Panc1 (cell line): ENCODE measurements at regions not wholly inside any gene's neighbourhood (a gene's known extent, or its start where the extent isn't known, plus 50 kb on each side); places are given as distances from the start of the nearest gene placed in this dataset.

Experiments
- ATAC-seq: fragments of 200-7000 bp; cut with Tn5 transposase; 2 replicates; pipeline ENCODE4 v1.9.1; 2020; ENCODE audit warnings: mild to moderate bottlenecking, moderate library complexity
- BruUV-seq: library from RNA; stranded (reverse); fragments of 400-500 nt; replicated peaks from 2 replicates; lab custom pipeline; 2021; lab: Mats Ljungman, UMichigan
- CTCF ChIA-PET: fragments of 300-600 bp; sonication (Branson Sonifier 250); formaldehyde crosslinking; loops from one replicate; lab custom pipeline; 2022; ENCODE audit warnings: antibody characterized with exemption; lab: Charles Lee
- POLR2A ChIA-PET: fragments of 300-600 bp; sonication (Branson Sonifier 250); formaldehyde crosslinking; loops from one replicate; lab custom pipeline; 2022; ENCODE audit warnings: antibody characterized with exemption; lab: Charles Lee
- DNase-seq: peaks from one replicate; pipeline ENCODE4 v3.0.0-alpha.2; 2010; ENCODE audit warnings: low read depth, low spot score
- H3K27ac ChIP-seq: 2 replicates; pipeline ENCODE4 v1.5.1; 2011; ENCODE audit warnings: mild to moderate bottlenecking, low read length, inconsistent platforms
- H3K27me3 ChIP-seq: fragments of 200-500 bp; sonication (Bioruptor generic); 2 replicates; pipeline ENCODE4 v1.6.0; 2014; ENCODE audit warnings: low read length, inconsistent platforms; ENCODE audit not compliant: control insufficient read depth, insufficient read depth
- H3K36me3 ChIP-seq: fragments of 200-500 bp; sonication (Bioruptor generic); 2 replicates; pipeline ENCODE4 v1.5.1; 2014; ENCODE audit warnings: inconsistent platforms, mild to moderate bottlenecking, low read length, moderate library complexity; ENCODE audit not compliant: control insufficient read depth, insufficient read depth
- H3K4me1 ChIP-seq: 2 replicates; pipeline ENCODE4 v1.5.1; 2011; ENCODE audit warnings: inconsistent platforms, mild to moderate bottlenecking, low read length, moderate library complexity; ENCODE audit not compliant: control insufficient read depth, insufficient read depth
- H3K4me3 ChIP-seq, 2 experiments: 2 replicates each; pipeline ENCODE4 v1.5.1; 2011 to 2012; ENCODE audit warnings: low read depth in 2 of 2, low read length in 2 of 2, mild to moderate bottlenecking in 2 of 2, inconsistent platforms in 1 of 2, moderate library complexity in 1 of 2
- H3K9me3 ChIP-seq: fragments of 200-500 bp; sonication (Bioruptor generic); 2 replicates; pipeline ENCODE4 v1.5.1; 2014; ENCODE audit warnings: low read depth, mild to moderate bottlenecking, inconsistent platforms, low read length, moderate library complexity; ENCODE audit not compliant: control insufficient read depth, insufficient read depth
- POLR2AphosphoS5 ChIP-seq: IDR thresholded peaks from 2 replicates; pipeline ENCODE4 v1.6.1; 2012; ENCODE audit warnings: mild to moderate bottlenecking, low read depth, low read length, moderate library complexity
- SIN3A ChIP-seq: IDR thresholded peaks from 2 replicates; pipeline ENCODE4 v1.6.1; 2012; ENCODE audit warnings: low read depth, mild to moderate bottlenecking, low read length, moderate library complexity, borderline replicate concordance; ENCODE audit not compliant: insufficient read depth
- TCF7L2 ChIP-seq: IDR thresholded peaks from 2 replicates; pipeline ENCODE4 v1.6.1; 2011; ENCODE audit warnings: mild to moderate bottlenecking, low read depth, low read length, inconsistent platforms
- in situ Hi-C: cut with HindIII; loops from 2 replicates; pipeline ENCODE4 v1.10.0; 2016; ENCODE audit warnings: low sequenced_read_pairs, low pct_unique_long_range_greater_than_20kb
- intact Hi-C: fragments of 100-400 bp; cut with micrococcal nuclease; formaldehyde crosslinking; loops from one replicate; pipeline ENCODE4 v1.10.0; 2022; ENCODE audit not compliant: unreplicated experiment
- TF ChIP-seq, protein P1 (sequence below), 2 experiments: IDR thresholded peaks; 2 replicates each; pipeline ENCODE4 v1.6.1; 2011 to 2012; ENCODE audit warnings: low read depth in 2 of 2, control low read depth in 1 of 2, low read length in 1 of 2, mild to moderate bottlenecking in 1 of 2, moderate library complexity in 1 of 2; ENCODE audit not compliant: insufficient read depth in 1 of 2
- TF ChIP-seq, protein P2 (sequence below): fragments of 450-650 bp; IDR thresholded peaks from 2 replicates; pipeline ENCODE4 v1.5.1; 2017; ENCODE audit warnings: mild to moderate bottlenecking

DNA sequence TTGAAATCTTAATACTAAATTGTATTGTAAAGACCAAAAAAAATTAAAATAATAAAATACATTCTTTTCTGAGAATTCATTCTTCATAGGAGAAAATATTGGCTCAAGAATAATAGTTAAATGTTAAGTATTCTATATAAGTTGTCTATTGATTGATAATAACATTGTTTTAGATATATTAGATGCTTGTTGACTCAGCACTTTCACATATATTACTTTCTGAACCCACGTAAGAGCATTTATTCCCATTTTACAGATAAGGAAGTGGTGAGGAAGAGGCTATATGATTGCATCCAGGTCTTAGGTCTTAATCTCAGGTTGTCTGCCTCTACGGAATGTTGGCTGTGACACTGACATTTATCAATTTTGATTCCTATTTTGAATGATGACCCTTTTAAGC, 898.8 kb downstream of the TTLL7 start:
- no peaks in the 10 kb centered on the region for H3K27me3 ChIP-seq
- ATAC-seq (no peak), DNase-seq (no peak)
- no peaks in the 10 kb centered on the region for H3K36me3 ChIP-seq
- H3K27ac ChIP-seq, result no peak overlapping the region
- H3K4me1 ChIP-seq, result no peaks in the 10 kb centered on the region
- H3K4me3 ChIP-seq, result no peak overlapping the region
- no TSS peak for BruUV-seq
- CTCF ChIA-PET, result no interaction called here
- TF ChIP-seq SIN3A, result no peak
- TF ChIP-seq, protein P1, sequence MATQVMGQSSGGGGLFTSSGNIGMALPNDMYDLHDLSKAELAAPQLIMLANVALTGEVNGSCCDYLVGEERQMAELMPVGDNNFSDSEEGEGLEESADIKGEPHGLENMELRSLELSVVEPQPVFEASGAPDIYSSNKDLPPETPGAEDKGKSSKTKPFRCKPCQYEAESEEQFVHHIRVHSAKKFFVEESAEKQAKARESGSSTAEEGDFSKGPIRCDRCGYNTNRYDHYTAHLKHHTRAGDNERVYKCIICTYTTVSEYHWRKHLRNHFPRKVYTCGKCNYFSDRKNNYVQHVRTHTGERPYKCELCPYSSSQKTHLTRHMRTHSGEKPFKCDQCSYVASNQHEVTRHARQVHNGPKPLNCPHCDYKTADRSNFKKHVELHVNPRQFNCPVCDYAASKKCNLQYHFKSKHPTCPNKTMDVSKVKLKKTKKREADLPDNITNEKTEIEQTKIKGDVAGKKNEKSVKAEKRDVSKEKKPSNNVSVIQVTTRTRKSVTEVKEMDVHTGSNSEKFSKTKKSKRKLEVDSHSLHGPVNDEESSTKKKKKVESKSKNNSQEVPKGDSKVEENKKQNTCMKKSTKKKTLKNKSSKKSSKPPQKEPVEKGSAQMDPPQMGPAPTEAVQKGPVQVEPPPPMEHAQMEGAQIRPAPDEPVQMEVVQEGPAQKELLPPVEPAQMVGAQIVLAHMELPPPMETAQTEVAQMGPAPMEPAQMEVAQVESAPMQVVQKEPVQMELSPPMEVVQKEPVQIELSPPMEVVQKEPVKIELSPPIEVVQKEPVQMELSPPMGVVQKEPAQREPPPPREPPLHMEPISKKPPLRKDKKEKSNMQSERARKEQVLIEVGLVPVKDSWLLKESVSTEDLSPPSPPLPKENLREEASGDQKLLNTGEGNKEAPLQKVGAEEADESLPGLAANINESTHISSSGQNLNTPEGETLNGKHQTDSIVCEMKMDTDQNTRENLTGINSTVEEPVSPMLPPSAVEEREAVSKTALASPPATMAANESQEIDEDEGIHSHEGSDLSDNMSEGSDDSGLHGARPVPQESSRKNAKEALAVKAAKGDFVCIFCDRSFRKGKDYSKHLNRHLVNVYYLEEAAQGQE (IDR thresholded peaks at IDR 0.05; ENCODE audit: insufficient read depth in 1 of 2, low read depth in 2 of 2, low read length in 1 of 2), result no peak
- no peak for TF ChIP-seq POLR2AphosphoS5
- no peak for TF ChIP-seq TCF7L2
- TF ChIP-seq, protein P2, sequence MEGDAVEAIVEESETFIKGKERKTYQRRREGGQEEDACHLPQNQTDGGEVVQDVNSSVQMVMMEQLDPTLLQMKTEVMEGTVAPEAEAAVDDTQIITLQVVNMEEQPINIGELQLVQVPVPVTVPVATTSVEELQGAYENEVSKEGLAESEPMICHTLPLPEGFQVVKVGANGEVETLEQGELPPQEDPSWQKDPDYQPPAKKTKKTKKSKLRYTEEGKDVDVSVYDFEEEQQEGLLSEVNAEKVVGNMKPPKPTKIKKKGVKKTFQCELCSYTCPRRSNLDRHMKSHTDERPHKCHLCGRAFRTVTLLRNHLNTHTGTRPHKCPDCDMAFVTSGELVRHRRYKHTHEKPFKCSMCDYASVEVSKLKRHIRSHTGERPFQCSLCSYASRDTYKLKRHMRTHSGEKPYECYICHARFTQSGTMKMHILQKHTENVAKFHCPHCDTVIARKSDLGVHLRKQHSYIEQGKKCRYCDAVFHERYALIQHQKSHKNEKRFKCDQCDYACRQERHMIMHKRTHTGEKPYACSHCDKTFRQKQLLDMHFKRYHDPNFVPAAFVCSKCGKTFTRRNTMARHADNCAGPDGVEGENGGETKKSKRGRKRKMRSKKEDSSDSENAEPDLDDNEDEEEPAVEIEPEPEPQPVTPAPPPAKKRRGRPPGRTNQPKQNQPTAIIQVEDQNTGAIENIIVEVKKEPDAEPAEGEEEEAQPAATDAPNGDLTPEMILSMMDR, result no peak
- in situ Hi-C loops, result no loop called here
- POLR2A ChIA-PET, result no interaction called here
- intact Hi-C loops, result no loop called here
- no peaks in the 10 kb centered on the region for H3K9me3 ChIP-seq

DNA sequence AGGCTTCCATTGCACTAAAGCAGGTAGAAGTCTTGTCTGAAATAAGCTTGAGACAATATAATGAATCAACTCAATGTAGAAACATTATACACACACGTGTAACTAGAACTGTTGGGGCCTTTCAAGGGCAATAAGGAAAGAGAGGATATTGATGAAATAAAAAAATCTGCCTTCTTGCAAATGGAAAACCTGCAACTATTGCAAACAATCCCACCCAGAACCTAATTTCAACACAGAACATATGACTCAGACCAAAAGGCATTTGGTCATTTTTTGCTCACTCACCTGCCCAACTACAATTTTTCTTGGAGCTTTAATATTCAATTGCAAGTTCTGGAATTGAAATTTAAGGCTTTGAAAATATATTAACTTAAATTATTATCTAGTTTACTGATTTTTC, 900.1 kb downstream of the TTLL7 start:
- intact Hi-C loops, result no loop called here
- Histone ChIP-seq H3K36me3 (no peaks in the 10 kb centered on the region), H3K9me3 (no peaks in the 10 kb centered on the region), H3K4me3 (no peak overlapping the region), H3K27me3 (no peaks in the 10 kb centered on the region), H3K27ac (no peak overlapping the region), H3K4me1 (no peaks in the 10 kb centered on the region)
- ChIA-PET POLR2A (no interaction called here), CTCF (no interaction called here)
- BruUV-seq, result no TSS peak
- in situ Hi-C loops, result no loop called here
- TF ChIP-seq POLR2AphosphoS5 (no peak), SIN3A (no peak)
- no peak for DNase-seq
- no peak for ATAC-seq

DNA sequence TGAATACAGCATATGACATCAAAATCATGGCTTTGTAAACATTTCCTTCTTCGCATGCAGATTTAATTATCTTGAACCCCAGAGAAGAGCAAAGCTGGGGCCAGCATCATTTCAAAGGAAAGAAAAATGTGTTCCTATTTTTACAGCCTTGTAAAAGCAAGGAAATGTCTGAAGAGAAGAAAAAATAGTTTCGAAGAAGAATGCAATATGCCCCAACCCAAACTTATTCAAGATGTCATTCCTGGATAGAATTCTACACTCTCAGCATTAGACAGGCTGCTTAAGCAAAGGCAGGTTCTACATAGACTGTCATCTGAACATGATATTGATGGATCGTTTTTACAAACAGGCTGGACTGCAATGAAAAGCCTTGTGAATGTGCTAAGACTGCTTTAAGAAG, 900.8 kb downstream of the TTLL7 start:
- DNase-seq (no peak), ATAC-seq (no peak)
- no TSS peak for BruUV-seq
- ChIA-PET CTCF (no interaction called here), POLR2A (no interaction called here)
- no peak overlapping the region for H3K4me3 ChIP-seq
- TF ChIP-seq POLR2AphosphoS5 (no peak), TCF7L2 (no peak), SIN3A (no peak)
- TF ChIP-seq, protein P2, result no peak
- TF ChIP-seq, protein P1 (IDR thresholded peaks at IDR 0.05; ENCODE audit: insufficient read depth in 1 of 2, low read depth in 2 of 2, low read length in 1 of 2), result no peak
- H3K27me3 ChIP-seq, result no peaks in the 10 kb centered on the region
- intact Hi-C loops, result no loop called here
- no peaks in the 10 kb centered on the region for H3K9me3 ChIP-seq
- no peaks in the 10 kb centered on the region for H3K4me1 ChIP-seq
- H3K36me3 ChIP-seq, result no peaks in the 10 kb centered on the region
- in situ Hi-C loops, result no loop called here
- no peak overlapping the region for H3K27ac ChIP-seq
